OCI-LY3 (cell line): ENCODE measurements at regions not wholly inside any gene's neighbourhood (a gene's known extent, or its start where the extent isn't known, plus 50 kb on each side); places are given as distances from the start of the nearest gene placed in this dataset.

Source experiments
- H2AFZ ChIP-seq: fragments of 200-600, 300-600 bp; shearing (Covaris generic); 2 replicates; pipeline ENCODE4 v1.6.0; 2014; ENCODE audit warnings: antibody characterized with exemption, low read depth, low read length
- H3K27ac ChIP-seq: fragments of 200-600, 300-600 bp; sonication (generic); 2 replicates; pipeline ENCODE4 v1.5.1; 2014; ENCODE audit warnings: mild to moderate bottlenecking, low read length, moderate library complexity, mixed read lengths
- H3K27me3 ChIP-seq: fragments of 200-600, 300-600 bp; sonication (generic); 2 replicates; pipeline ENCODE4 v1.6.1; 2014; ENCODE audit warnings: low read depth, low read length, mixed read lengths
- H3K36me3 ChIP-seq: fragments of 200-600, 300-600 bp; sonication (generic); replicated peaks from 2 replicates; pipeline ENCODE3; 2014; ENCODE audit warnings: low read depth, low read length, mixed read lengths
- H3K4me1 ChIP-seq: fragments of 300-600, 200-600 bp; sonication (generic); 2 replicates; pipeline ENCODE4 v1.6.1; 2014; ENCODE audit warnings: low read length, mixed read lengths
- H3K4me2 ChIP-seq: fragments of 200-600, 300-600 bp; sonication (generic); 2 replicates; pipeline ENCODE4 v1.6.1; 2014; ENCODE audit warnings: low read length, mixed read lengths
- H3K4me3 ChIP-seq: fragments of 300-600, 200-600 bp; sonication (generic); 2 replicates; pipeline ENCODE4 v1.5.1; 2014; ENCODE audit warnings: antibody characterized with exemption, mild to moderate bottlenecking, low read length, moderate library complexity
- H3K79me2 ChIP-seq: fragments of 300-600, 200-600 bp; shearing (Covaris generic); 2 replicates; pipeline ENCODE4 v1.6.1; 2014; ENCODE audit warnings: mild to moderate bottlenecking, low read length, mixed read lengths
- H3K9ac ChIP-seq: fragments of 300-600, 200-600 bp; shearing (Covaris generic); 2 replicates; pipeline ENCODE4 v1.6.0; 2014; ENCODE audit warnings: mild to moderate bottlenecking, low read length, moderate library complexity
- H3K9me3 ChIP-seq: fragments of 200-600, 300-600 bp; shearing (Covaris generic); 2 replicates; pipeline ENCODE4 v1.6.1; 2014; ENCODE audit warnings: low read length, mixed read lengths; ENCODE audit not compliant: insufficient read depth
- H4K20me1 ChIP-seq: fragments of 200-600, 300-600 bp; sonication (generic); 2 replicates; pipeline ENCODE4 v1.6.1; 2016; ENCODE audit warnings: low read length, mixed read lengths; ENCODE audit not compliant: insufficient read depth
- EZH2phosphoT487 ChIP-seq: fragments of 200-600 bp; shearing (Covaris generic); IDR thresholded peaks from 2 replicates; pipeline ENCODE4 v1.6.1; 2018; ENCODE audit warnings: antibody characterized with exemption, mixed run types, low read depth
- TF ChIP-seq, protein P1 (sequence below): fragments of 200-600, 300-600 bp; sonication (generic); IDR thresholded peaks from 2 replicates; pipeline ENCODE4 v1.5.1; 2014; ENCODE audit warnings: antibody characterized with exemption, low read length, low read depth

- Histone ChIP-seq H3K9me3 (no peaks in the 10 kb centered on the region), H3K9ac (no peak overlapping the region), H3K4me1 (peaks cover 12% of the 10 kb centered on the region), H2AFZ (peak overlapping the region; percentile 43; the same call in 1 of the 2 replicates), H3K27ac (0 out of 2 replicates have a peak overlapping the region, but pooled peaks have one; percentile 2), H3K4me2 (peak overlapping the region; percentile 45), H3K36me3 (peaks cover 12% of the 10 kb centered on the region), H3K79me2 (no peaks in the 10 kb centered on the region), H3K4me3 (no peak overlapping the region), H4K20me1 (no peaks in the 10 kb centered on the region), H3K27me3 (no peaks in the 10 kb centered on the region)
- TF ChIP-seq EZH2phosphoT487: no peak
- TF ChIP-seq, protein P1, sequence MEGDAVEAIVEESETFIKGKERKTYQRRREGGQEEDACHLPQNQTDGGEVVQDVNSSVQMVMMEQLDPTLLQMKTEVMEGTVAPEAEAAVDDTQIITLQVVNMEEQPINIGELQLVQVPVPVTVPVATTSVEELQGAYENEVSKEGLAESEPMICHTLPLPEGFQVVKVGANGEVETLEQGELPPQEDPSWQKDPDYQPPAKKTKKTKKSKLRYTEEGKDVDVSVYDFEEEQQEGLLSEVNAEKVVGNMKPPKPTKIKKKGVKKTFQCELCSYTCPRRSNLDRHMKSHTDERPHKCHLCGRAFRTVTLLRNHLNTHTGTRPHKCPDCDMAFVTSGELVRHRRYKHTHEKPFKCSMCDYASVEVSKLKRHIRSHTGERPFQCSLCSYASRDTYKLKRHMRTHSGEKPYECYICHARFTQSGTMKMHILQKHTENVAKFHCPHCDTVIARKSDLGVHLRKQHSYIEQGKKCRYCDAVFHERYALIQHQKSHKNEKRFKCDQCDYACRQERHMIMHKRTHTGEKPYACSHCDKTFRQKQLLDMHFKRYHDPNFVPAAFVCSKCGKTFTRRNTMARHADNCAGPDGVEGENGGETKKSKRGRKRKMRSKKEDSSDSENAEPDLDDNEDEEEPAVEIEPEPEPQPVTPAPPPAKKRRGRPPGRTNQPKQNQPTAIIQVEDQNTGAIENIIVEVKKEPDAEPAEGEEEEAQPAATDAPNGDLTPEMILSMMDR: no peak
Observed at GRCh38 chr2:144208924-144209323, 311.0 kb downstream of the ZEB2 start.

- Histone ChIP-seq H3K4me2 (no peak overlapping the region), H3K9me3 (no peaks in the 10 kb centered on the region), H3K36me3 (peaks cover 12% of the 10 kb centered on the region), H3K79me2 (no peaks in the 10 kb centered on the region), H3K27me3 (no peaks in the 10 kb centered on the region), H3K9ac (no peak overlapping the region), H4K20me1 (no peaks in the 10 kb centered on the region), H2AFZ (no peak overlapping the region), H3K4me3 (no peak overlapping the region), H3K4me1 (peaks cover 6% of the 10 kb centered on the region), H3K27ac (no peak overlapping the region)
- TF ChIP-seq, protein P1: no peak
- TF ChIP-seq EZH2phosphoT487: no peak
Observed at GRCh38 chr2:144206019-144206418, 313.9 kb downstream of the ZEB2 start.

- no peak overlapping the region for H3K4me2 ChIP-seq
- TF ChIP-seq EZH2phosphoT487: no peak
- TF ChIP-seq, protein P1: no peak
- H3K27ac ChIP-seq: no peak overlapping the region
- H3K36me3 ChIP-seq: peaks cover 2% of the 10 kb centered on the region
- H3K27me3 ChIP-seq: no peaks in the 10 kb centered on the region
- H4K20me1 ChIP-seq: no peaks in the 10 kb centered on the region
- H3K79me2 ChIP-seq: no peaks in the 10 kb centered on the region
- no peak overlapping the region for H3K9ac ChIP-seq
- no peak overlapping the region for H2AFZ ChIP-seq
- H3K4me1 ChIP-seq: peaks cover 6% of the 10 kb centered on the region
- H3K4me3 ChIP-seq: no peak overlapping the region
- H3K9me3 ChIP-seq: no peaks in the 10 kb centered on the region
Observed at GRCh38 chr2:144201868-144202468, 318.0 kb downstream of the ZEB2 start.

- Histone ChIP-seq H3K79me2 (no peaks in the 10 kb centered on the region), H3K27ac (no peak overlapping the region), H2AFZ (no peak overlapping the region), H3K27me3 (no peaks in the 10 kb centered on the region), H3K4me3 (no peak overlapping the region), H4K20me1 (no peaks in the 10 kb centered on the region), H3K4me2 (no peak overlapping the region), H3K9ac (no peak overlapping the region), H3K9me3 (no peaks in the 10 kb centered on the region), H3K36me3 (peaks cover 2% of the 10 kb centered on the region), H3K4me1 (peaks cover 15% of the 10 kb centered on the region)
- TF ChIP-seq, protein P1: no peak
- no peak for TF ChIP-seq EZH2phosphoT487
Observed at GRCh38 chr2:144201126-144201525, 318.8 kb downstream of the ZEB2 start.
